ENCODE measurements at regions not wholly inside any gene's neighbourhood (a gene's known extent, or its start where the extent isn't known, plus 50 kb on each side); places are given as distances from the start of the nearest gene placed in this dataset.

- Histone ChIP-seq H3K14ac (ENCODE audit: insufficient read length) (no peak overlapping the region), H2BK20ac (ENCODE audit: low read length) (no peak overlapping the region), H4K91ac (replicated peaks; ENCODE audit: insufficient read length, low read length) (no peak overlapping the region), H3K27ac (ENCODE audit: low read depth, low read length) (no peak overlapping the region), H2BK5ac (ENCODE audit: low read depth, low read length) (no peak overlapping the region), H3K23ac (ENCODE audit: insufficient read length) (no peak overlapping the region), H3K56ac (replicated peaks; ENCODE audit: insufficient read length, low read depth, low read length) (no peak overlapping the region), H2BK15ac (ENCODE audit: low read length) (no peak overlapping the region), H3K79me2 (ENCODE audit: control insufficient read depth in 1 of 2, insufficient read depth in 2 of 2, low read length in 2 of 2) (no peaks in the 10 kb centered on the region), H2BK12ac (ENCODE audit: low read depth, low read length) (no peak overlapping the region), H3K4me1 (replicated peaks in 1 of 4; ENCODE audit: control insufficient read depth in 3 of 4, insufficient read depth in 4 of 4, low read length in 3 of 4) (no peaks in the 10 kb centered on the region), H3K4ac (replicated peaks; ENCODE audit: insufficient read length, low read depth, low read length) (no peak overlapping the region), H3K27me3 (replicated peaks in 1 of 4; ENCODE audit: control insufficient read depth in 3 of 4, extremely low read depth in 1 of 4, insufficient read depth in 3 of 4, low read length in 3 of 4) (no peaks in the 10 kb centered on the region), H3K4me3 (ENCODE audit: extremely low read depth in 1 of 4, insufficient read depth in 2 of 4, low read depth in 3 of 4, low read length in 4 of 4) (no peak overlapping the region), H3K4me2 (ENCODE audit: insufficient read depth in 1 of 2, low read depth in 2 of 2, low read length in 2 of 2) (no peak overlapping the region), H3K23me2 (ENCODE audit: low read depth, low read length) (no peaks in the 10 kb centered on the region), H2BK120ac (replicated peaks; ENCODE audit: low read depth, low read length) (no peak overlapping the region), H4K5ac (ENCODE audit: insufficient read length, low read depth, low read length) (no peak overlapping the region), H3K9me3 (ENCODE audit: insufficient read depth in 2 of 2, low read depth in 1 of 2, low read length in 1 of 2) (no peaks in the 10 kb centered on the region), H3K79me1 (ENCODE audit: low read depth, low read length) (no peaks in the 10 kb centered on the region), H2AFZ (ENCODE audit: low read length) (no peak overlapping the region), H3K9ac (replicated peaks in 1 of 4; ENCODE audit: extremely low read depth in 1 of 4, low read depth in 3 of 4, low read length in 3 of 4) (no peak overlapping the region), H3K36me3 (ENCODE audit: control insufficient read depth in 2 of 4, insufficient read depth in 4 of 4, low read length in 3 of 4) (no peaks in the 10 kb centered on the region), H4K20me1 (replicated peaks in 1 of 2; ENCODE audit: control insufficient read depth in 1 of 2, insufficient read depth in 2 of 2, low read length in 2 of 2) (no peaks in the 10 kb centered on the region), H2AK5ac (ENCODE audit: low read depth, low read length) (no peak overlapping the region), H3K18ac (ENCODE audit: extremely low read depth, low read length) (no peak overlapping the region), H4K8ac (ENCODE audit: extremely low read depth, insufficient read depth, low read length) (no peak overlapping the region)
- POLR2A ChIA-PET (ENCODE audit: partially characterized antibody), result no interaction called here
- DNase-seq (ENCODE audit: low read depth in 1 of 2, low spot score in 2 of 2), result no peak
- 87% methylated on average over 5 of the region's 5 CpGs; no CpG with 5 or more reads in 1 of the 2 experiments for WGBS, 2 experiments (ENCODE audit: extremely low coverage in 1 of 2, insufficient coverage in 1 of 2, insufficient read length in 1 of 2, insufficient replicate concordance in 2 of 2, low coverage in 1 of 2, low lambda C conversion rate in 2 of 2, missing lambda C conversion rate in 1 of 2)
- CTCF ChIA-PET (ENCODE audit: partially characterized antibody), result no interaction called here
- FAIRE-seq, result no peak
- no peak for TF ChIP-seq SUZ12 (IDR thresholded peaks at IDR 0.05; ENCODE audit: low read length)
- no peak for TF ChIP-seq JUN (IDR thresholded peaks at IDR 0.05; ENCODE audit: low read depth, low read length)
- TF ChIP-seq EP300 (IDR thresholded peaks at IDR 0.05; ENCODE audit: borderline replicate concordance in 1 of 2, low read depth in 2 of 2, low read length in 2 of 2), result no peak
- no peak for TF ChIP-seq HDAC6 (IDR thresholded peaks at IDR 0.05; ENCODE audit: low read depth, low read length)
- no peak for TF ChIP-seq TBP (IDR thresholded peaks at IDR 0.05; ENCODE audit: low read depth, low read length)
- no peak for TF ChIP-seq ATF2 (IDR thresholded peaks at IDR 0.05; ENCODE audit: low read length)
- no peak for TF ChIP-seq SIX5 (IDR thresholded peaks at IDR 0.05; ENCODE audit: low read depth, low read length)
- TF ChIP-seq USF2 (IDR thresholded peaks at IDR 0.05; ENCODE audit: low read length), result no peak
- TF ChIP-seq MAFK (IDR thresholded peaks at IDR 0.05; ENCODE audit: low read depth, low read length), result no peak
- TF ChIP-seq KDM5A (IDR thresholded peaks at IDR 0.05; ENCODE audit: low read length), result no peak
- no peak for TF ChIP-seq PHF8 (conservative IDR thresholded peaks at IDR 0.05; ENCODE audit: low read depth, low read length)
- no peak for TF ChIP-seq RAD21 (IDR thresholded peaks at IDR 0.05 in 1 of 2, conservative IDR thresholded peaks at IDR 0.05 in 1 of 2; ENCODE audit: low read depth in 2 of 2, low read length in 2 of 2)
These were observed 160.4 kb upstream of the TET2 start for GRCh38 chr4:104986306-104986705.

Data from H1 (cell line).